ENCODE measurements at regions not wholly inside any gene's neighbourhood (a gene's known extent, or its start where the extent isn't known, plus 50 kb on each side); places are given as distances from the start of the nearest gene placed in this dataset.

DNA sequence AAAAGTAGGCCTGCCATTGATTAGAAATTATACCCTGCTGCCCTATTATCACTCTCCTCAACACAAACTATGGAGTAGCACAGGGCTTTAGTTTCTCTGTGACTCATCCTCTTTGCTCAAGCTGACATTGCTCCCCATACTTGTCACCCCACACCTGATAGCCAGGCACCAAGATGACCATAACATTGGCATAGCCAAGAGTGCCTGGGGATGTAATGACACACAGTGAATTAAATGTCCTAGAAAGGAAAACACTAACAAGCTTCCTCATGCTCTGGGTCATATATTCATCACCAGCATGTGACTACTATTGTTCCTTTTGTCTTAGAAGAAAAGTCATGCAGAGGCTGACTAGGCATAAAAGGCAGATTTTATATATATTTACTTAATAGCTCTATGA is 137.8 kb upstream of the RND3 start:
- Histone ChIP-seq H3K9me3 (no peaks in the 10 kb centered on the region), H3K27me3 (replicated peaks; ENCODE audit: insufficient read depth) (no peaks in the 10 kb centered on the region), H3K36me3 (no peaks in the 10 kb centered on the region), H3K4me1 (replicated peaks) (no peaks in the 10 kb centered on the region), H3K27ac (no peak overlapping the region), H3K4me3 (no peak overlapping the region)
- intact Hi-C loops (cut with DNase I), result no loop called here
- TF ChIP-seq, protein P1, sequence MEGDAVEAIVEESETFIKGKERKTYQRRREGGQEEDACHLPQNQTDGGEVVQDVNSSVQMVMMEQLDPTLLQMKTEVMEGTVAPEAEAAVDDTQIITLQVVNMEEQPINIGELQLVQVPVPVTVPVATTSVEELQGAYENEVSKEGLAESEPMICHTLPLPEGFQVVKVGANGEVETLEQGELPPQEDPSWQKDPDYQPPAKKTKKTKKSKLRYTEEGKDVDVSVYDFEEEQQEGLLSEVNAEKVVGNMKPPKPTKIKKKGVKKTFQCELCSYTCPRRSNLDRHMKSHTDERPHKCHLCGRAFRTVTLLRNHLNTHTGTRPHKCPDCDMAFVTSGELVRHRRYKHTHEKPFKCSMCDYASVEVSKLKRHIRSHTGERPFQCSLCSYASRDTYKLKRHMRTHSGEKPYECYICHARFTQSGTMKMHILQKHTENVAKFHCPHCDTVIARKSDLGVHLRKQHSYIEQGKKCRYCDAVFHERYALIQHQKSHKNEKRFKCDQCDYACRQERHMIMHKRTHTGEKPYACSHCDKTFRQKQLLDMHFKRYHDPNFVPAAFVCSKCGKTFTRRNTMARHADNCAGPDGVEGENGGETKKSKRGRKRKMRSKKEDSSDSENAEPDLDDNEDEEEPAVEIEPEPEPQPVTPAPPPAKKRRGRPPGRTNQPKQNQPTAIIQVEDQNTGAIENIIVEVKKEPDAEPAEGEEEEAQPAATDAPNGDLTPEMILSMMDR (IDR thresholded peaks at IDR 0.05), result no peak
- TF ChIP-seq POLR2A (IDR thresholded peaks at IDR 0.05), result no peak
- no peak for TF ChIP-seq POLR2AphosphoS5 (IDR thresholded peaks at IDR 0.05)
- DNase-seq (ENCODE audit: low spot score), result no peak

DNA sequence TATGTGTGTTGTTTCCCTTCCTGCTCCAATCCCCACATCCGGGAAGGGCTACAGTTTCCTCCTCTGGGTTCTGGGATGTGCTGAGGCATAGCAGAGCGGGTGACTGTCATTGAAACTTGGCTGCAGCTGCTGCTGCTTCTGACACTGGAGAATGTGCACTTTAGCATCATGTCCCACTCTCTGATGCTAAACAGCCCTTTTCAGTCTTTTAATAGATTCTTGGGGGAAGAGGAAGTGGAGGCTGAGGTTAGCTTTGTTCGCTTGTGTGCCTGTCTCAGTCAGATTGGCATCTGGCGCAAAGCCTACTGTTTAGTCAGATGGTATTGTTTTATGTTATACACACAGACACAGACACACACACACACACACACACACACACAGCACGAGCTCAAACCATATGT is 136.5 kb upstream of the RND3 start:
- TF ChIP-seq, protein P1 (IDR thresholded peaks at IDR 0.05), result no peak
- no peak for TF ChIP-seq POLR2AphosphoS5 (IDR thresholded peaks at IDR 0.05)
- TF ChIP-seq POLR2A (IDR thresholded peaks at IDR 0.05), result no peak
- WGBS, result 69% methylated on average over 5 of the region's 5 CpGs
- H3K4me3 ChIP-seq, result no peak overlapping the region
- DNase-seq (ENCODE audit: low spot score), result no peak
- no peaks in the 10 kb centered on the region for H3K27me3 ChIP-seq (replicated peaks; ENCODE audit: insufficient read depth)
- no peak overlapping the region for H3K27ac ChIP-seq
- no peaks in the 10 kb centered on the region for H3K4me1 ChIP-seq (replicated peaks)
- H3K36me3 ChIP-seq, result no peaks in the 10 kb centered on the region
- H3K9me3 ChIP-seq, result no peaks in the 10 kb centered on the region
- intact Hi-C loops (cut with DNase I), result no loop called here

DNA sequence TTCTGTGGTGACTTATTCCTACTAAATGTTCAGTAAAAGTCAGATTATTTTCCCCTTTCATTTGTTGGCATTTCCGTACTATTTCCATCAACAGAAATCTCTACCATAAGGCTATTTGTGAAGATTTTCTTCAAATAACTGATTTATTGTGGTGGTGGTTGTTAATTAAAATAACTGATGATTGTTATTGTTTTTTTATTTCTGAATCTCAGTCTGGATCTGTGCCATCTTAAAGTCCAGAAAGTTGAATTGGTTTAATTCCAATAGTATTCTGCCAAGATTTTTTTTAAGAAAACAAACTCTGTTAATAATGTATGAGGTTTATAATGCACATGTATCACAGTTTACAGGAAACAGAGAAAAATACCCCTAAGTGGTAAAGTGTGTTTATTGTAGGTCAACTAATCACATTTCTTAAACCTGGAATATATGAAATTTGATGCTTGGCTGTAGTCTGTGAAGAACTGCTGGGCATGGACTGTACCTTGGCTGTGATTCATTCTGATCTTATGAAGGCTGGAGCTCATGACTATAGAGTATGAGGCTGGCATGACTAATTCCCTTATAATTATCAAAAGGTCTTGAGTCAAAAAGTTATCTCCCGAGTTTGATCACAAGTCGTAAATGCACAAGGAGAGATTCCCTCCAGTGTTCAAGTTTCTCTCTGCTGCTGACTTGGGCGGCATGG is 134.2 kb upstream of the RND3 start:
- no peaks in the 10 kb centered on the region for H3K36me3 ChIP-seq
- intact Hi-C loops (cut with DNase I), result no loop called here
- WGBS, result 46% methylated on average over 4 of the region's 4 CpGs
- peak overlapping the region; percentile 28 to 56 for H3K27ac ChIP-seq
- no peaks in the 10 kb centered on the region for H3K9me3 ChIP-seq
- no peak for TF ChIP-seq POLR2AphosphoS5 (IDR thresholded peaks at IDR 0.05)
- no peak for TF ChIP-seq POLR2A (IDR thresholded peaks at IDR 0.05)
- H3K4me1 ChIP-seq (replicated peaks), result no peaks in the 10 kb centered on the region
- no peaks in the 10 kb centered on the region for H3K27me3 ChIP-seq (replicated peaks; ENCODE audit: insufficient read depth)
- DNase-seq (ENCODE audit: low spot score), result no peak
- no peak overlapping the region for H3K4me3 ChIP-seq

DNA sequence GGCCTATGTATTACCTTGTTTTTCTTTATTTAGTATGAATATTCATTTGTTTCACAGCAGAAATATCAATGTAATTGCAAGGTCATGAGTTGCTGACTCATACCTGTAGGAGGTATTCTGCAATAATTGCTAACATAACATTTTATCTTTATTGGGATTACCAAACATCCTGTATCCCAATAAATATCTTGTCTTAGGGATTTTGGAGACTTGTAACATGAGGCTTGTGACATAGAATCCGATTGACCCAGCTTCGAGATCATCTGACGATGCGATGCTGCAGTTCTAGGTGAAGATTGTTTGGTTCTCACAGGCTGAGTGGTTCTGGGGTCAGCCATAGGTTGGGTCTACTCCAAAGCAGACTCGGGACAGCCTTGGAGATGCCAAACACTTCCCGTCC is 133.4 kb upstream of the RND3 start:
- WGBS, result 74% methylated on average over 6 of the region's 6 CpGs
- TF ChIP-seq POLR2AphosphoS5 (IDR thresholded peaks at IDR 0.05) (no peak), POLR2A (IDR thresholded peaks at IDR 0.05) (no peak)
- TF ChIP-seq, protein P1 (IDR thresholded peaks at IDR 0.05), result no peak
- Histone ChIP-seq H3K36me3 (no peaks in the 10 kb centered on the region), H3K27ac (peak overlapping the region; percentile 28 to 56), H3K27me3 (replicated peaks; ENCODE audit: insufficient read depth) (no peaks in the 10 kb centered on the region), H3K4me1 (replicated peaks) (no peaks in the 10 kb centered on the region), H3K4me3 (no peak overlapping the region), H3K9me3 (no peaks in the 10 kb centered on the region)
- DNase-seq (ENCODE audit: low spot score), result no peak
- intact Hi-C loops (cut with DNase I), result no loop called here

DNA sequence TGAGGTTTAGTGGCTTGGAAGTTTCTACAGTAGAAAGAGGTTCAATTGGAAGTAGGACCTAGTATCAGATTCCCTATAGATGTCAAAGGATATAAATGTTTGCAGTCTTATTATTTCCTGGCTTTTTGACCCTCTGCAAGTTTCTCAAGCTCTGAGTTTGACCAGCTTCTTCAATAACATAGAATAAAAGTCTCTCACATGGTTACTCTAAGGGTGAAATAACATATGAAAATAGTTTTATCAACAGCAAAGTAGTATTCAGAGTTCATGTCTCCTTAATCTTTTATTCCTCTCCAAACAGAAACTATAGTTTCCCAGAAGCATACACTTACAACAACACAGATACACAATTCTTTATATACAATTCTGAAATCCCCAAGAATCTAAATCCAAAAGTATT is 132.9 kb upstream of the RND3 start:
- Histone ChIP-seq H3K27ac (peak overlapping the region; percentile 28 to 56), H3K36me3 (no peaks in the 10 kb centered on the region), H3K4me3 (no peak overlapping the region), H3K4me1 (replicated peaks) (no peaks in the 10 kb centered on the region), H3K27me3 (replicated peaks; ENCODE audit: insufficient read depth) (no peaks in the 10 kb centered on the region), H3K9me3 (no peaks in the 10 kb centered on the region)
- intact Hi-C loops (cut with DNase I), result no loop called here
- TF ChIP-seq POLR2AphosphoS5 (IDR thresholded peaks at IDR 0.05), result no peak
- TF ChIP-seq, protein P1 (IDR thresholded peaks at IDR 0.05), result no peak
- TF ChIP-seq POLR2A (IDR thresholded peaks at IDR 0.05), result no peak
- no peak for DNase-seq (ENCODE audit: low spot score)

Measured in prostate gland (tissue), 2 donors.